Retina (tissue), 1 donor: ENCODE measurements at regions not wholly inside any gene's neighbourhood (a gene's known extent, or its start where the extent isn't known, plus 50 kb on each side); places are given as distances from the start of the nearest gene placed in this dataset.
A peak's percentile ranks its signal among the peaks of the same experiment; 100 is the strongest.

Source experiments
- DNase-seq: peaks from one replicate; pipeline ENCODE4 v3.0.0-alpha.2; 2016

GRCh38 chr9:81388831-81389230 lies 300.5 kb downstream of the TLE1 start:
- DNase-seq = no peak

- no peak for DNase-seq
Observed at GRCh38 chr9:81387360-81388106, 301.8 kb downstream of the TLE1 start.

- no peak for DNase-seq
Observed at GRCh38 chr9:81384911-81385310, 304.4 kb downstream of the TLE1 start.

GRCh38 chr9:81382281-81382680 lies 307.1 kb downstream of the TLE1 start:
- DNase-seq = no peak

- DNase-seq = no peak
Observed at GRCh38 chr9:81381694-81382093, 307.7 kb downstream of the TLE1 start.

GRCh38 chr9:81380504-81381359 lies 308.6 kb downstream of the TLE1 start:
- DNase-seq = no peak

- DNase-seq = no peak
Observed at GRCh38 chr9:81379655-81380054, 309.7 kb downstream of the TLE1 start.

- no peak for DNase-seq
Observed at GRCh38 chr9:81377921-81378320, 311.4 kb downstream of the TLE1 start.

- peak; percentile 20 for DNase-seq
Observed at GRCh38 chr9:81377320-81377719, 312.0 kb downstream of the TLE1 start.

- peak; percentile 26 for DNase-seq
Observed at GRCh38 chr9:81375187-81376100, 313.9 kb downstream of the TLE1 start.

- no peak for DNase-seq
Observed at GRCh38 chr9:81374459-81375186, 314.7 kb downstream of the TLE1 start.

- DNase-seq = no peak
Observed at GRCh38 chr9:81373294-81373693, 316.1 kb downstream of the TLE1 start.

GRCh38 chr9:81372628-81373191 lies 316.6 kb downstream of the TLE1 start:
- no peak for DNase-seq

- DNase-seq = no peak
Observed at GRCh38 chr9:81371824-81372223, 317.5 kb downstream of the TLE1 start.

- no peak for DNase-seq
Observed at GRCh38 chr9:81370650-81371049, 318.7 kb downstream of the TLE1 start.

GRCh38 chr9:81370096-81370495 lies 319.3 kb downstream of the TLE1 start:
- no peak for DNase-seq

- DNase-seq = no peak
Observed at GRCh38 chr9:81369121-81369520, 320.2 kb downstream of the TLE1 start.

- no peak for DNase-seq
Observed at GRCh38 chr9:81363916-81364480, 325.3 kb downstream of the TLE1 start.

GRCh38 chr9:81361296-81361695 lies 328.1 kb downstream of the TLE1 start:
- DNase-seq = no peak

GRCh38 chr9:81351166-81351565 lies 338.2 kb downstream of the TLE1 start:
- no peak for DNase-seq

- DNase-seq = peak; percentile 87
Observed at GRCh38 chr9:81344366-81344765, 345.0 kb downstream of the TLE1 start.
